ENCODE measurements at regions not wholly inside any gene's neighbourhood (a gene's known extent, or its start where the extent isn't known, plus 50 kb on each side); places are given as distances from the start of the nearest gene placed in this dataset.

- TF ChIP-seq BCL3 (IDR thresholded peaks at IDR 0.05) (no peak), RAD21 (conservative IDR thresholded peaks at IDR 0.05 in 1 of 2, IDR thresholded peaks at IDR 0.05 in 1 of 2) (no peak), E2F6 (IDR thresholded peaks at IDR 0.05; ENCODE audit: borderline replicate concordance, low read depth) (no peak), KDM5A (IDR thresholded peaks at IDR 0.05) (no peak), PHF8 (IDR thresholded peaks at IDR 0.05; ENCODE audit: borderline replicate concordance, low read depth) (no peak), REST (IDR thresholded peaks at IDR 0.05) (no peak), FOXS1 (CRISPR knock-in tag; IDR thresholded peaks at IDR 0.05) (no peak), NFE2L2 (conservative IDR thresholded peaks at IDR 0.05; ENCODE audit: low read length) (no peak), FOSB (CRISPR knock-in tag; IDR thresholded peaks at IDR 0.05) (no peak), CBX2 (IDR thresholded peaks at IDR 0.05; ENCODE audit: borderline replicate concordance, low read depth) (no peak), SREBF2 (IDR thresholded peaks at IDR 0.05) (no peak)
- POLR2A ChIA-PET = no interaction called here
- no peak for DNase-seq (ENCODE audit: low read depth in 1 of 2, low spot score in 1 of 2)
- Histone ChIP-seq H3K9me3 (no peaks in the 10 kb centered on the region), H3K4me1 (peaks cover 10% of the 10 kb centered on the region; the same call in 1 of the 3 replicates), H3K27ac (peak overlapping the region in 1 of 2 experiments; percentile 41; a peak in 1 of 6 replicates), H3K4me3 (no peak overlapping the region), H3K4me2 (peak overlapping the region; percentile 12; the same call in 1 of the 3 replicates)
- 60% methylated on average over 7 of the region's 7 CpGs for WGBS (ENCODE audit: missing lambda C conversion rate)
- ATAC-seq = no peak
- CTCF ChIA-PET = no interaction called here
- FAIRE-seq = no peak
These were observed 109.6 kb downstream of the ALDH8A1 start for GRCh38 chr6:134840086-134840867.

GRCh38 chr6:134835993-134836392 lies 113.9 kb downstream of the ALDH8A1 start:
- Histone ChIP-seq H3K4me3 (no peak overlapping the region), H3K27ac (no peak overlapping the region), H3K4me2 (0 out of 3 replicates have a peak overlapping the region, but pooled peaks have one; percentile 10), H3K4me1 (peaks cover 10% of the 10 kb centered on the region; the same call in 1 of the 3 replicates), H3K9me3 (no peaks in the 10 kb centered on the region)
- DNase-seq (ENCODE audit: low read depth in 1 of 2, low spot score in 1 of 2) (no peak), ATAC-seq (no peak), FAIRE-seq (no peak)
- POLR2A ChIA-PET = interaction anchor here (1.0 kb wide), 1 partner anchor 9 kb away, joined by 4 read pairs; no protein-coding TSS in a partner anchor
- WGBS (ENCODE audit: missing lambda C conversion rate) = 90% methylated on average over 2 of the region's 2 CpGs
- CTCF ChIA-PET = interaction anchor here (0.7 to 1.7 kb wide), 2 partner anchors 17 to 666 kb away, joined by 3 to 4 read pairs; no protein-coding TSS in a partner anchor
- TF ChIP-seq CHD2 (IDR thresholded peaks at IDR 0.05; ENCODE audit: low read length, partially characterized antibody) (no peak), BCL3 (IDR thresholded peaks at IDR 0.05) (no peak), CHD4 (IDR thresholded peaks at IDR 0.05; ENCODE audit: borderline replicate concordance) (no peak), EHMT2 (IDR thresholded peaks at IDR 0.05; ENCODE audit: low read depth) (no peak), NPAS2 (CRISPR knock-in tag; IDR thresholded peaks at IDR 0.05; ENCODE audit: borderline replicate concordance) (no peak), MAZ (IDR thresholded peaks at IDR 0.05; ENCODE audit: borderline replicate concordance, low read depth, low read length) (no peak), KDM1A (IDR thresholded peaks at IDR 0.05; ENCODE audit: low read depth) (no peak), PHF8 (IDR thresholded peaks at IDR 0.05; ENCODE audit: borderline replicate concordance, low read depth) (no peak), JUNB (IDR thresholded peaks at IDR 0.05) (no peak), RNF2 (IDR thresholded peaks at IDR 0.05; ENCODE audit: borderline replicate concordance, low read depth) (no peak), HMGXB4 (CRISPR knock-in tag; IDR thresholded peaks at IDR 0.05; ENCODE audit: borderline replicate concordance) (no peak), PBX3 (IDR thresholded peaks at IDR 0.05) (no peak), USF2 (IDR thresholded peaks at IDR 0.05) (no peak), RFX5 (IDR thresholded peaks at IDR 0.05) (no peak), MYC (IDR thresholded peaks at IDR 0.05; ENCODE audit: borderline replicate concordance, low read length) (no peak)
